NT2/D1 (cell line): ENCODE measurements at regions not wholly inside any gene's neighbourhood (a gene's known extent, or its start where the extent isn't known, plus 50 kb on each side); places are given as distances from the start of the nearest gene placed in this dataset.

ENCODE experiments used
- SUZ12 ChIP-seq: IDR thresholded peaks from 2 replicates; pipeline ENCODE4 v1.6.1; 2011; ENCODE audit not compliant: insufficient read length, insufficient read depth; ENCODE audit errors: extremely low read depth
- YY1 ChIP-seq: IDR thresholded peaks from 2 replicates; pipeline ENCODE4 v1.6.1; 2011; ENCODE audit not compliant: insufficient read length, insufficient read depth
- ZNF274 ChIP-seq: IDR thresholded peaks from 2 replicates; pipeline ENCODE4 v1.6.1; 2011; ENCODE audit warnings: mild to moderate bottlenecking, low read depth, low read length

- TF ChIP-seq ZNF274 (no peak), SUZ12 (no peak), YY1 (no peak)
Observed at GRCh38 chr3:5039585-5039984, 60.3 kb downstream of the BHLHE40 start.
